Psoas muscle (tissue), 7 donors: ENCODE measurements at regions not wholly inside any gene's neighbourhood (a gene's known extent, or its start where the extent isn't known, plus 50 kb on each side); places are given as distances from the start of the nearest gene placed in this dataset.

Source experiments
- ATAC-seq, 4 donors: fragments of 200-7000 bp; cut with Tn5 transposase; one replicate each; pipeline ENCODE4 v1.9.1; 2020; ENCODE audit warnings: moderate library complexity in 3 of 4, mild to moderate bottlenecking in 2 of 4
- DNase-seq, 2 donors: peaks; one replicate each; pipeline ENCODE4 v3.0.0-alpha.2; 2020
- H3K27ac ChIP-seq: fragments of 200-600 bp; one replicate; pipeline ENCODE4 v1.8.0; 2022
- H3K27me3 ChIP-seq, 3 donors: fragments of 200-600 bp in 1 of 3; one replicate each; pipeline versions ENCODE4 v1.6.1 to v1.8.0; 2013 to 2022; ENCODE audit warnings: low read length in 2 of 3, mild to moderate bottlenecking in 2 of 3, moderate library complexity in 1 of 3; ENCODE audit not compliant: insufficient read depth in 3 of 3
- H3K36me3 ChIP-seq, 2 donors: fragments of 200-600 bp in 1 of 2; one replicate each; pipeline versions ENCODE4 v1.6.1 to v1.8.0; 2013 to 2022; ENCODE audit warnings: low read depth in 1 of 2, mild to moderate bottlenecking in 1 of 2, moderate library complexity in 1 of 2; ENCODE audit not compliant: insufficient read depth in 1 of 2
- H3K4me1 ChIP-seq: fragments of 200-600 bp; one replicate; pipeline ENCODE4 v1.8.0; 2022
- H3K4me3 ChIP-seq: fragments of 200-600 bp; one replicate; pipeline ENCODE4 v1.8.0; 2022; ENCODE audit warnings: mild to moderate bottlenecking
- H3K9me3 ChIP-seq: fragments of 200-600 bp; one replicate; pipeline ENCODE4 v1.8.0; 2022
- WGBS, 3 donors: extraction: QIAGEN DNeasy Blood & Tissue Kit; methylation state at CpG; one replicate each; pipeline versions ENCODE4 v1.1.6 to v1.1.7; 2013; 5-methylcytosine and 5-hydroxymethylcytosine counted together
- intact Hi-C, 2 donors: fragments of 100-400 bp; cut with DNase I; formaldehyde crosslinking; loops; one replicate each; pipeline versions ENCODE4 v1.11.0 to v1.14.2; 2022
- TF ChIP-seq, protein P1 (sequence below): fragments of 200-600 bp; IDR thresholded peaks from one replicate; pipeline ENCODE4 v1.8.0; 2022; ENCODE audit warnings: antibody characterized with exemption
- donor health status: healthy with polysubstance abuse.
- donor health status: DM: no; HTN: no; CAD: no; lungs with moderate emphysema.
- donor health status: Bipolar disorder and iron deficiency.
- donor health status: healthy.
- donor health status: DM: yes; HTN: yes; CAD: no.
- donor health status: DM: no; HTN: no; CAD: no.
- donor health status: DM: yes; HTN: yes; CAD: no.

GRCh38 chr3:109819734-109820133 is 482.4 kb upstream of the DPPA4 start:
- WGBS, 3 donors, result 23 to 26% (median 23%) methylated on average over 6 of the region's 6 CpGs
- Histone ChIP-seq H3K27me3 (no peaks in the 10 kb centered on the region), H3K36me3 (no peaks in the 10 kb centered on the region), H3K27ac (no peak overlapping the region), H3K9me3 (no peaks in the 10 kb centered on the region), H3K4me3 (no peak overlapping the region), H3K4me1 (no peaks in the 10 kb centered on the region)
- TF ChIP-seq, protein P1, sequence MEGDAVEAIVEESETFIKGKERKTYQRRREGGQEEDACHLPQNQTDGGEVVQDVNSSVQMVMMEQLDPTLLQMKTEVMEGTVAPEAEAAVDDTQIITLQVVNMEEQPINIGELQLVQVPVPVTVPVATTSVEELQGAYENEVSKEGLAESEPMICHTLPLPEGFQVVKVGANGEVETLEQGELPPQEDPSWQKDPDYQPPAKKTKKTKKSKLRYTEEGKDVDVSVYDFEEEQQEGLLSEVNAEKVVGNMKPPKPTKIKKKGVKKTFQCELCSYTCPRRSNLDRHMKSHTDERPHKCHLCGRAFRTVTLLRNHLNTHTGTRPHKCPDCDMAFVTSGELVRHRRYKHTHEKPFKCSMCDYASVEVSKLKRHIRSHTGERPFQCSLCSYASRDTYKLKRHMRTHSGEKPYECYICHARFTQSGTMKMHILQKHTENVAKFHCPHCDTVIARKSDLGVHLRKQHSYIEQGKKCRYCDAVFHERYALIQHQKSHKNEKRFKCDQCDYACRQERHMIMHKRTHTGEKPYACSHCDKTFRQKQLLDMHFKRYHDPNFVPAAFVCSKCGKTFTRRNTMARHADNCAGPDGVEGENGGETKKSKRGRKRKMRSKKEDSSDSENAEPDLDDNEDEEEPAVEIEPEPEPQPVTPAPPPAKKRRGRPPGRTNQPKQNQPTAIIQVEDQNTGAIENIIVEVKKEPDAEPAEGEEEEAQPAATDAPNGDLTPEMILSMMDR, result no peak
- no peak for DNase-seq
- ATAC-seq, result no peak
- intact Hi-C loops, result no loop called here

DNA sequence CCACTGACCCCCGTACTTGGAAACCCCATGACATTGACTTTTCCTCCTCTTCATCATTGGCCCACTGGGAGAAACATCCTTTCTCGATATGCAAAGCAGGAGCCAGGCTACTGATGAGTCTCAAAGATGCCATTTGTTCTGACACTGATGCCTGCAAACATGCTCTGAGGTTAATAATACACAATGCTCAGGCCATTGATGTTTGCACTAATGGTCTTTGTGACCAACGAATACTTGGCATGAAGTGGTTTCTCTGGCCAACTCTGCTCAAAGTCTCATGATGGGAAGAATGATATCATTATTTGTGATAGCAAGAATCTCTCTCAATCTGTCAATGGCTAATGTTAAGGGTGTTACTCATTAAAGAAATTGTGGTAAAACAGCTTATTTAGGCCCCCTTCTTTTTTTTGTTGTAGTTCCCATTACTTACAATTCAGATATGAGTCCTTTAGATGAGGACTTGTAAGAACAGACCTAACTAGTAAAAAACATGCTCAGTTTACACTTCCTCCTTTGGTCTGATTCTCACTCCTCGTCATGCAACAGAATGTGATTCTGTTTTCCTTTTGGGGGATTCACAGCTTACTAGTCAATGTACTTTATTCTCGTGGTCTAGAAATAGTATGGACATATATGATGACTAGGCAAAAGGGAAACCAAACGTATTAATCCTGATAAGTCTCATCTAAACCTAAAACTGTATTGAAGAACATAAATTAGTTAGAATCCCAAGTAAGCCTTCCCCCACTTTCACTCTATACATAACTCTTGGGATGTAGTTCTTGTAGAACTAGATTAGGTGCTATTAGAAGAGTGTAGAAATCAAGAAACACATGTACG is 488.8 kb upstream of the DPPA4 start:
- TF ChIP-seq, protein P1, result no peak
- Histone ChIP-seq H3K27me3 (no peaks in the 10 kb centered on the region), H3K4me3 (no peak overlapping the region), H3K9me3 (no peaks in the 10 kb centered on the region), H3K36me3 (no peaks in the 10 kb centered on the region), H3K4me1 (no peaks in the 10 kb centered on the region), H3K27ac (no peak overlapping the region)
- intact Hi-C loops, result no loop called here
- no peak for DNase-seq
- ATAC-seq, result no peak
- WGBS, 3 donors, result 72 to 77% (median 73%) methylated on average over 7 of the region's 7 CpGs

GRCh38 chr3:109831403-109831802 is 494.1 kb upstream of the DPPA4 start:
- H3K4me3 ChIP-seq, result no peak overlapping the region
- H3K27me3 ChIP-seq, result no peaks in the 10 kb centered on the region
- H3K9me3 ChIP-seq, result no peaks in the 10 kb centered on the region
- no peak for DNase-seq
- intact Hi-C loops, result no loop called here
- 51 to 59% (median 55%) methylated on average over 9 of the region's 9 CpGs for WGBS, 3 donors
- H3K4me1 ChIP-seq, result no peaks in the 10 kb centered on the region
- no peak overlapping the region for H3K27ac ChIP-seq
- TF ChIP-seq, protein P1, result no peak
- H3K36me3 ChIP-seq, result no peaks in the 10 kb centered on the region
- no peak for ATAC-seq

- H3K36me3 ChIP-seq, result no peaks in the 10 kb centered on the region
- TF ChIP-seq, protein P1, result no peak
- no peak overlapping the region for H3K27ac ChIP-seq
- no peaks in the 10 kb centered on the region for H3K27me3 ChIP-seq
- no peak overlapping the region for H3K4me3 ChIP-seq
- intact Hi-C loops, result no loop called here
- H3K9me3 ChIP-seq, result no peaks in the 10 kb centered on the region
- ATAC-seq, result no peak
- 76 to 86% (median 81%) methylated on average over 1 of the region's 1 CpG for WGBS, 3 donors
- H3K4me1 ChIP-seq, result no peaks in the 10 kb centered on the region
- no peak for DNase-seq
Measured at GRCh38 chr3:109835958-109836357, 498.6 kb upstream of the DPPA4 start.

GRCh38 chr3:109851854-109852253 is 514.5 kb upstream of the DPPA4 start:
- 84 to 94% (median 88%) methylated on average over 1 of the region's 1 CpG for WGBS, 3 donors
- H3K27me3 ChIP-seq, result no peaks in the 10 kb centered on the region
- peaks cover 13% of the 10 kb centered on the region for H3K9me3 ChIP-seq
- no peaks in the 10 kb centered on the region for H3K36me3 ChIP-seq
- H3K4me3 ChIP-seq, result no peak overlapping the region
- no peaks in the 10 kb centered on the region for H3K4me1 ChIP-seq
- no peak overlapping the region for H3K27ac ChIP-seq
- intact Hi-C loops, result no loop called here
- no peak for DNase-seq
- no peak for ATAC-seq
- TF ChIP-seq, protein P1, result no peak
